Stomach (tissue), 4 donors: ENCODE measurements at regions not wholly inside any gene's neighbourhood (a gene's known extent, or its start where the extent isn't known, plus 50 kb on each side); places are given as distances from the start of the nearest gene placed in this dataset.

Experiments used
- EP300 ChIP-seq: sonication (generic); formaldehyde crosslinking; IDR thresholded peaks from one replicate; pipeline ENCODE4 v1.6.1; 2017; ENCODE audit warnings: antibody characterized with exemption
- POLR2A ChIP-seq, 4 donors: fragments of 450-650 bp; IDR thresholded peaks; one replicate each; pipeline ENCODE4 v1.6.1; 2016; ENCODE audit warnings: antibody characterized with exemption in 4 of 4, control low read depth in 2 of 4, mild to moderate bottlenecking in 1 of 4, moderate library complexity in 1 of 4
- POLR2AphosphoS5 ChIP-seq, 3 donors: sonication (generic); formaldehyde crosslinking; IDR thresholded peaks; one replicate each; pipeline ENCODE4 v1.6.1; 2016; ENCODE audit warnings: antibody characterized with exemption in 3 of 3
- TF ChIP-seq, protein P1 (sequence below), 7 experiments: fragments of 450-650 bp in 4 of 7; fragments of 200-600 bp in 3 of 7; sonication (generic) in 3 of 7; IDR thresholded peaks; one replicate each; pipeline ENCODE4 v1.5.1; 2016 to 2019; ENCODE audit warnings: antibody characterized with exemption in 7 of 7, control low read depth in 2 of 7, mild to moderate bottlenecking in 1 of 7

DNA sequence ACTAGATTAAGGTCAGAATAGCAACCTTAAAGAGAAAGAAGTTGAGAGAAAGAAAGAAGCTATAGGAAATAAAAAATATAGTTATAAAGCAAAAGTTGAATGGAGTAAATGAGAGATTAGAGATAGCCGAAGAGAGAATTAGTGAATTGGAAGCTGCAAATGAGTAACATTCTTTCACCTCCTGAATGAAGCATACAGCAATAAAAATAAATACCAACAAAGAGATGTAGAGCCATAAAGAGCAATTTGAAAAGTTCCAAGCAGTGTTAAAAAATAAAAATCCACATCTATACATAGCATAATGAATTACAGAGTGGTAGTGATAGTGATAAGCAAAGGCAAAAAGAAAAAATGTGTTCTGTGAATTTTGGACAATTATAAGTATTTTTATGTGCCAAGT, 177.9 kb downstream of the VRK1 start:
- TF ChIP-seq POLR2A (IDR thresholded peaks at IDR 0.05) (no peak), EP300 (no peak), POLR2AphosphoS5 (IDR thresholded peaks at IDR 0.05) (no peak)
- TF ChIP-seq, protein P1, sequence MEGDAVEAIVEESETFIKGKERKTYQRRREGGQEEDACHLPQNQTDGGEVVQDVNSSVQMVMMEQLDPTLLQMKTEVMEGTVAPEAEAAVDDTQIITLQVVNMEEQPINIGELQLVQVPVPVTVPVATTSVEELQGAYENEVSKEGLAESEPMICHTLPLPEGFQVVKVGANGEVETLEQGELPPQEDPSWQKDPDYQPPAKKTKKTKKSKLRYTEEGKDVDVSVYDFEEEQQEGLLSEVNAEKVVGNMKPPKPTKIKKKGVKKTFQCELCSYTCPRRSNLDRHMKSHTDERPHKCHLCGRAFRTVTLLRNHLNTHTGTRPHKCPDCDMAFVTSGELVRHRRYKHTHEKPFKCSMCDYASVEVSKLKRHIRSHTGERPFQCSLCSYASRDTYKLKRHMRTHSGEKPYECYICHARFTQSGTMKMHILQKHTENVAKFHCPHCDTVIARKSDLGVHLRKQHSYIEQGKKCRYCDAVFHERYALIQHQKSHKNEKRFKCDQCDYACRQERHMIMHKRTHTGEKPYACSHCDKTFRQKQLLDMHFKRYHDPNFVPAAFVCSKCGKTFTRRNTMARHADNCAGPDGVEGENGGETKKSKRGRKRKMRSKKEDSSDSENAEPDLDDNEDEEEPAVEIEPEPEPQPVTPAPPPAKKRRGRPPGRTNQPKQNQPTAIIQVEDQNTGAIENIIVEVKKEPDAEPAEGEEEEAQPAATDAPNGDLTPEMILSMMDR (IDR thresholded peaks at IDR 0.05): no peak
